Caco-2 (cell line): ENCODE measurements at regions not wholly inside any gene's neighbourhood (a gene's known extent, or its start where the extent isn't known, plus 50 kb on each side); places are given as distances from the start of the nearest gene placed in this dataset.
A peak's percentile ranks its signal among the peaks of the same experiment; 100 is the strongest.

Experiments used
- BruUV-seq: library from RNA; stranded (reverse); fragments of 400-500 nt; replicated peaks from 2 replicates; lab custom pipeline; 2021; lab: Mats Ljungman, UMichigan
- CTCF ChIA-PET: fragments of 300-600 bp; sonication (Branson Sonifier 250); formaldehyde crosslinking; loops from one replicate; lab custom pipeline; 2022; ENCODE audit warnings: antibody characterized with exemption; lab: Charles Lee
- POLR2A ChIA-PET: fragments of 300-600 bp; sonication (Branson Sonifier 250); formaldehyde crosslinking; loops from one replicate; lab custom pipeline; 2022; ENCODE audit warnings: antibody characterized with exemption; lab: Charles Lee
- DNase-seq, 2 experiments: peaks; one replicate each; pipeline versions ENCODE4 v3.0.0 to v3.0.0-alpha.2; 2020 to 2022
- H3K27me3 ChIP-seq: replicated peaks from 2 replicates; pipeline ENCODE4 v1.6.0; 2011; ENCODE audit warnings: low read length; ENCODE audit not compliant: control insufficient read depth, insufficient read depth
- H3K36me3 ChIP-seq: 2 replicates; pipeline ENCODE4 v1.5.1; 2011; ENCODE audit warnings: low read length; ENCODE audit not compliant: control insufficient read depth, insufficient read depth
- H3K4me1 ChIP-seq: fragments of 250-450 bp; sonication (Bioruptor Pico); 2 replicates; pipeline ENCODE4 v1.5.1; 2020; ENCODE audit warnings: mild to moderate bottlenecking
- H3K4me3 ChIP-seq: 2 replicates; pipeline ENCODE4 v1.5.1; 2011; ENCODE audit warnings: low read depth, mild to moderate bottlenecking, control low read depth, low read length
- H3K9me3 ChIP-seq: fragments of 250-450 bp; sonication (Bioruptor Pico); 2 replicates; pipeline ENCODE4 v1.5.1; 2020; ENCODE audit warnings: mild to moderate bottlenecking, moderate library complexity
- H3K27ac Mint-ChIP-seq: one replicate; pipeline ENCODE4 v1.8.0; 2022; ENCODE audit warnings: mixed read lengths; ENCODE audit not compliant: unreplicated experiment
- H3K27me3 Mint-ChIP-seq: one replicate; pipeline ENCODE4 v1.8.0; 2022; ENCODE audit warnings: mixed read lengths; ENCODE audit not compliant: insufficient read depth, unreplicated experiment
- H3K36me3 Mint-ChIP-seq: one replicate; pipeline ENCODE4 v1.8.0; 2022; ENCODE audit warnings: mild to moderate bottlenecking, mixed read lengths; ENCODE audit not compliant: insufficient read depth, unreplicated experiment
- H3K4me1 Mint-ChIP-seq: one replicate; pipeline ENCODE4 v1.8.0; 2022; ENCODE audit warnings: low read depth, mixed read lengths; ENCODE audit not compliant: unreplicated experiment
- H3K4me3 Mint-ChIP-seq: one replicate; pipeline ENCODE4 v1.8.0; 2022; ENCODE audit warnings: mild to moderate bottlenecking, moderate library complexity, mixed read lengths; ENCODE audit not compliant: unreplicated experiment
- H3K9me3 Mint-ChIP-seq: one replicate; pipeline ENCODE4 v1.8.0; 2022; ENCODE audit warnings: mixed read lengths; ENCODE audit not compliant: unreplicated experiment
- CTCF ChIP-seq, 2 experiments: fragments of 200-600 bp in 1 of 2; IDR thresholded peaks; 1 replicate in 1 of 2; 2 replicates in 1 of 2; pipeline versions ENCODE4 v1.5.1 to v1.8.0; 2011 to 2022; ENCODE audit warnings: antibody characterized with exemption in 1 of 2, control low read depth in 1 of 2, inconsistent platforms in 1 of 2, low read depth in 1 of 2, low read length in 1 of 2, mild to moderate bottlenecking in 1 of 2, moderate library complexity in 1 of 2; ENCODE audit not compliant: insufficient read depth in 1 of 2, severe bottlenecking in 1 of 2, unreplicated experiment in 1 of 2
- intact Hi-C: fragments of 100-400 bp; cut with micrococcal nuclease; formaldehyde crosslinking; loops from one replicate; pipeline ENCODE4 v1.10.0; 2022; ENCODE audit not compliant: unreplicated experiment

- Mint-ChIP-seq H3K27me3 (no peaks in the 10 kb centered on the region), H3K9me3 (peaks cover 5% of the 10 kb centered on the region), H3K4me3 (no peak overlapping the region), H3K27ac (no peak overlapping the region), H3K4me1 (peaks cover 3% of the 10 kb centered on the region), H3K36me3 (peaks cover 6% of the 10 kb centered on the region)
- ChIA-PET CTCF (no interaction called here), POLR2A (no interaction called here)
- intact Hi-C loops = no loop called here
- no peak for TF ChIP-seq CTCF (IDR thresholded peaks at IDR 0.05; ENCODE audit: insufficient read depth in 1 of 2, low read depth in 1 of 2, low read length in 1 of 2, severe bottlenecking in 1 of 2, unreplicated experiment in 1 of 2)
- Histone ChIP-seq H3K36me3 (no peaks in the 10 kb centered on the region), H3K9me3 (no peaks in the 10 kb centered on the region), H3K4me3 (no peak overlapping the region), H3K4me1 (no peaks in the 10 kb centered on the region), H3K27me3 (no peaks in the 10 kb centered on the region)
- DNase-seq = no peak
- no TSS peak for BruUV-seq
These were observed 85.9 kb upstream of the MDM1 start for GRCh38 chr12:68418137-68418460.

- Mint-ChIP-seq H3K27ac (peak overlapping the region; percentile 53), H3K9me3 (peaks cover 17% of the 10 kb centered on the region), H3K27me3 (no peaks in the 10 kb centered on the region), H3K36me3 (peaks cover 6% of the 10 kb centered on the region), H3K4me1 (peaks cover 18% of the 10 kb centered on the region), H3K4me3 (no peak overlapping the region)
- BruUV-seq = no TSS peak
- Histone ChIP-seq H3K27me3 (no peaks in the 10 kb centered on the region), H3K4me3 (no peak overlapping the region), H3K9me3 (0 out of 2 replicates have a peak, but pooled peaks cover 3% of the 10 kb centered on the region), H3K4me1 (0 out of 2 replicates have a peak, but pooled peaks cover 5% of the 10 kb centered on the region), H3K36me3 (no peaks in the 10 kb centered on the region)
- ChIA-PET POLR2A (no interaction called here), CTCF (no interaction called here)
- DNase-seq = no peak
- intact Hi-C loops = loop anchor here (10.0 kb wide), 1 partner anchor 264 kb away; the partner anchor contains the start of gene NUP107
- TF ChIP-seq CTCF (IDR thresholded peaks at IDR 0.05; ENCODE audit: insufficient read depth in 1 of 2, low read depth in 1 of 2, low read length in 1 of 2, severe bottlenecking in 1 of 2, unreplicated experiment in 1 of 2) = no peak
These were observed 88.3 kb upstream of the MDM1 start for GRCh38 chr12:68420225-68421010.

- peaks cover 23% of the 10 kb centered on the region for H3K9me3 Mint-ChIP-seq
- Histone ChIP-seq H3K27me3 (no peaks in the 10 kb centered on the region), H3K36me3 (no peaks in the 10 kb centered on the region), H3K4me3 (no peak overlapping the region), H3K9me3 (0 out of 2 replicates have a peak, but pooled peaks cover 3% of the 10 kb centered on the region), H3K4me1 (peaks cover 19% of the 10 kb centered on the region; the same call in 1 of the 2 replicates)
- no peaks in the 10 kb centered on the region for H3K27me3 Mint-ChIP-seq
- peaks cover 3% of the 10 kb centered on the region for H3K36me3 Mint-ChIP-seq
- intact Hi-C loops = loop anchor here (10.0 kb wide), 1 partner anchor 263 kb away; the partner anchor contains the start of gene NUP107
- peaks cover 29% of the 10 kb centered on the region for H3K4me1 Mint-ChIP-seq
- no peak for DNase-seq
- CTCF ChIA-PET = no interaction called here
- POLR2A ChIA-PET = no interaction called here
- no peak overlapping the region for H3K27ac Mint-ChIP-seq
- no peak overlapping the region for H3K4me3 Mint-ChIP-seq
- BruUV-seq = no TSS peak
- no peak for TF ChIP-seq CTCF (IDR thresholded peaks at IDR 0.05; ENCODE audit: insufficient read depth in 1 of 2, low read depth in 1 of 2, low read length in 1 of 2, severe bottlenecking in 1 of 2, unreplicated experiment in 1 of 2)
These were observed 90.0 kb upstream of the MDM1 start for GRCh38 chr12:68422159-68422558.
